ENCODE measurements at regions not wholly inside any gene's neighbourhood (a gene's known extent, or its start where the extent isn't known, plus 50 kb on each side); places are given as distances from the start of the nearest gene placed in this dataset.

- WGBS, 5 donors: 49 to 64% (median 59%) methylated on average over 10 of the region's 10 CpGs
- no peak overlapping the region for H3K27ac ChIP-seq
- DNase-seq: no peak
- no peaks in the 10 kb centered on the region for H3K27me3 ChIP-seq
- H3K4me1 ChIP-seq: no peaks in the 10 kb centered on the region
- no peak for TF ChIP-seq EP300 (IDR thresholded peaks at IDR 0.05)
- TF ChIP-seq POLR2AphosphoS5 (IDR thresholded peaks at IDR 0.05): no peak
- no peak for TF ChIP-seq CTCF (IDR thresholded peaks at IDR 0.05)
- TF ChIP-seq POLR2A (IDR thresholded peaks at IDR 0.05): no peak
- H3K4me3 ChIP-seq: no peak overlapping the region
- H3K36me3 ChIP-seq: no peaks in the 10 kb centered on the region
- intact Hi-C loops (cut with DNase I; ENCODE audit: low total_unique reads): no loop called here
- H3K9me3 ChIP-seq: no peaks in the 10 kb centered on the region
Observed at GRCh38 chr4:28436191-28437080, 1575.8 kb downstream of the STIM2 start.

GRCh38 chr4:28443371-28443770 lies 1582.7 kb downstream of the STIM2 start:
- intact Hi-C loops (cut with DNase I; ENCODE audit: low total_unique reads): no loop called here
- 94 to 97% (median 95%) methylated on average over 3 of the region's 3 CpGs for WGBS, 5 donors

GRCh38 chr4:28443801-28444412 lies 1583.3 kb downstream of the STIM2 start:
- H3K27ac ChIP-seq: no peak overlapping the region
- peak in 1 of 2 donors; percentile 35 for DNase-seq
- H3K9me3 ChIP-seq: no peaks in the 10 kb centered on the region
- intact Hi-C loops (cut with DNase I; ENCODE audit: low total_unique reads): no loop called here
- H3K4me1 ChIP-seq: no peaks in the 10 kb centered on the region
- H3K27me3 ChIP-seq: no peaks in the 10 kb centered on the region
- H3K36me3 ChIP-seq: no peaks in the 10 kb centered on the region
- no peak overlapping the region for H3K4me3 ChIP-seq
- 58 to 78% (median 72%) methylated on average over 7 of the region's 7 CpGs for WGBS, 5 donors
- TF ChIP-seq CTCF (IDR thresholded peaks at IDR 0.05): no peak
- no peak for TF ChIP-seq EP300 (IDR thresholded peaks at IDR 0.05)
- no peak for TF ChIP-seq POLR2AphosphoS5 (IDR thresholded peaks at IDR 0.05)
- no peak for TF ChIP-seq POLR2A (IDR thresholded peaks at IDR 0.05)

More at GRCh38 chr4:28443371-28443770, 1582.7 kb downstream of the STIM2 start:
- Histone ChIP-seq H3K36me3 (no peaks in the 10 kb centered on the region), H3K27me3 (no peaks in the 10 kb centered on the region), H3K4me1 (no peaks in the 10 kb centered on the region), H3K27ac (no peak overlapping the region), H3K4me3 (no peak overlapping the region), H3K9me3 (no peaks in the 10 kb centered on the region)
- TF ChIP-seq CTCF (IDR thresholded peaks at IDR 0.05) (no peak), POLR2AphosphoS5 (IDR thresholded peaks at IDR 0.05) (no peak), POLR2A (IDR thresholded peaks at IDR 0.05) (no peak), EP300 (IDR thresholded peaks at IDR 0.05) (no peak)
- DNase-seq: no peak

GRCh38 chr4:28444886-28445496 lies 1584.3 kb downstream of the STIM2 start:
- DNase-seq: no peak
- H3K9me3 ChIP-seq: no peaks in the 10 kb centered on the region

More at GRCh38 chr4:28444886-28445496, 1584.3 kb downstream of the STIM2 start:
- WGBS, 5 donors: 83 to 88% (median 85%) methylated on average over 3 of the region's 3 CpGs
- H3K27ac ChIP-seq: no peak overlapping the region
- no peak overlapping the region for H3K4me3 ChIP-seq
- TF ChIP-seq POLR2A (IDR thresholded peaks at IDR 0.05): no peak
- TF ChIP-seq POLR2AphosphoS5 (IDR thresholded peaks at IDR 0.05): no peak
- no peaks in the 10 kb centered on the region for H3K36me3 ChIP-seq
- intact Hi-C loops (cut with DNase I; ENCODE audit: low total_unique reads): no loop called here
- no peaks in the 10 kb centered on the region for H3K27me3 ChIP-seq
- no peaks in the 10 kb centered on the region for H3K4me1 ChIP-seq
